ENCODE measurements at regions not wholly inside any gene's neighbourhood (a gene's known extent, or its start where the extent isn't known, plus 50 kb on each side); places are given as distances from the start of the nearest gene placed in this dataset.
A peak's percentile ranks its signal among the peaks of the same experiment; 100 is the strongest.

- DNase-seq: no peak
Observed at GRCh38 chr14:49381778-49382177, 204.4 kb downstream of the RPS29 start.

GRCh38 chr14:49367696-49368095 lies 218.5 kb downstream of the RPS29 start:
- no peak for DNase-seq

GRCh38 chr14:49366416-49366815 lies 219.8 kb downstream of the RPS29 start:
- DNase-seq: no peak

- no peak for DNase-seq
Observed at GRCh38 chr14:49364752-49365117, 221.4 kb downstream of the RPS29 start.

GRCh38 chr14:49363821-49364751 lies 222.1 kb downstream of the RPS29 start:
- no peak for DNase-seq

- no peak for DNase-seq
Observed at GRCh38 chr14:49362916-49363315, 223.3 kb downstream of the RPS29 start.

- no peak for DNase-seq
Observed at GRCh38 chr14:49339130-49339529, 247.1 kb downstream of the RPS29 start.

- DNase-seq: no peak
Observed at GRCh38 chr14:49319810-49320209, 266.4 kb downstream of the RPS29 start.

- DNase-seq: no peak
Observed at GRCh38 chr14:49315570-49315969, 270.6 kb downstream of the RPS29 start.

- no peak for DNase-seq
Observed at GRCh38 chr14:49314737-49315136, 271.4 kb downstream of the RPS29 start.

- DNase-seq: no peak
Observed at GRCh38 chr14:49313108-49313507, 273.1 kb downstream of the RPS29 start.

GRCh38 chr14:49310298-49310697 lies 275.9 kb downstream of the RPS29 start:
- DNase-seq: no peak

GRCh38 chr14:49306152-49306751 lies 279.9 kb downstream of the RPS29 start:
- no peak for DNase-seq

- DNase-seq: peak in 21 of 56 donors; percentile 1 to 29 (median 5)
Observed at GRCh38 chr14:49303946-49304516, 282.1 kb downstream of the RPS29 start.

GRCh38 chr14:49297102-49297501 lies 289.1 kb downstream of the RPS29 start:
- DNase-seq: no peak

GRCh38 chr14:49294621-49295148 lies 291.5 kb downstream of the RPS29 start:
- no peak for DNase-seq

- DNase-seq: no peak
Observed at GRCh38 chr14:49287004-49287403, 299.2 kb downstream of the RPS29 start.

GRCh38 chr14:49286257-49286983 lies 299.8 kb downstream of the RPS29 start:
- no peak for DNase-seq

GRCh38 chr14:49280566-49280965 lies 305.6 kb downstream of the RPS29 start:
- DNase-seq: no peak

GRCh38 chr14:49250517-49250916 lies 335.7 kb downstream of the RPS29 start:
- DNase-seq: no peak

- DNase-seq: no peak
Observed at GRCh38 chr14:49250109-49250508, 336.1 kb downstream of the RPS29 start.

- DNase-seq: no peak
Observed at GRCh38 chr14:49249022-49249421, 337.2 kb downstream of the RPS29 start.

All from amygdala (tissue), 56 donors.